ENCODE measurements at regions not wholly inside any gene's neighbourhood (a gene's known extent, or its start where the extent isn't known, plus 50 kb on each side); places are given as distances from the start of the nearest gene placed in this dataset.

DNA sequence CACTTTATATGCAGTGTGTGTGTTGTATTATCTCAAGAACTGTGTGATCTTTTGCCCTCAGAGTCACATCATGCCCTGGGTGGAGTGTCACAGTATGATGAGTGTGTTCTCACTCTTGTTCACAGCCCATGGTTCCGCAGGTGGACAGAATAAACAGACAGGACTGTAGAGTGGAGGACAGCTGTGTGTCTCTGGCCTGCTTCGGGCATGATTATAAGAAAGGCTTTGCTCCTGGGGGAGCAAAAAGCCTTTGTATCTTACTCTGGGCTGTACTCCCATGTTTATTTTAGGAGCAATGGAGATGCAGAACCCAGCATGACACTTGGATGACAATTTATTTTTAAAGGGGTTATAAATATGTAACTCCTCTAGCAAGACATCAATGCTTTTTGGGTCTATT lies 371.7 kb upstream of the MEX3C start:
- H3K4me1 ChIP-seq (ENCODE audit: insufficient read depth, low read length): no peaks in the 10 kb centered on the region
- H4K20me1 ChIP-seq (ENCODE audit: control insufficient read depth, insufficient read depth, insufficient read length): no peaks in the 10 kb centered on the region
- TF ChIP-seq CTCF (conservative IDR thresholded peaks at IDR 0.05): no peak
- H3K14ac ChIP-seq (ENCODE audit: insufficient read depth, low read length): no peak overlapping the region
- H3K23me2 ChIP-seq (ENCODE audit: insufficient read length, low read depth, low read length, poor library complexity, severe bottlenecking): no peaks in the 10 kb centered on the region
- H3K18ac ChIP-seq (ENCODE audit: insufficient read length, low read depth, low read length): no peak overlapping the region
- H2BK5ac ChIP-seq (ENCODE audit: insufficient read length, low read length): no peak overlapping the region
- no peaks in the 10 kb centered on the region for H3K27me3 ChIP-seq (ENCODE audit: insufficient read depth, low read length)
- no peaks in the 10 kb centered on the region for H3K9me3 ChIP-seq (ENCODE audit: control insufficient read depth, low read depth, low read length)
- no peak overlapping the region for H3K23ac ChIP-seq (ENCODE audit: insufficient read length, low read depth, low read length)
- no peak overlapping the region for H4K8ac ChIP-seq (replicated peaks; ENCODE audit: insufficient read length, low read depth, low read length)
- H3T11ph ChIP-seq (ENCODE audit: low read length): no peak overlapping the region
- H3K9ac ChIP-seq (ENCODE audit: extremely low read depth, insufficient read length, low read length): no peak overlapping the region
- H4K91ac ChIP-seq (ENCODE audit: insufficient read length, low read depth, low read length): no peak overlapping the region
- DNase-seq: no peak
- H3K4me2 ChIP-seq (ENCODE audit: insufficient read depth, insufficient read length, low read length): no peak overlapping the region
- H3K36me3 Mint-ChIP-seq (ENCODE audit: insufficient read depth in 1 of 3, low read depth in 3 of 3): no peaks in the 10 kb centered on the region; a peak in 1 of 7 replicates
- no peak overlapping the region for H3K4me3 Mint-ChIP-seq
- H2AFZ ChIP-seq (ENCODE audit: low read length): no peak overlapping the region
- no peak overlapping the region for H2BK15ac ChIP-seq (ENCODE audit: low read depth, low read length)
- no peak overlapping the region for H3K4ac ChIP-seq (ENCODE audit: low read depth, low read length)
- no peak overlapping the region for H3K27ac ChIP-seq (ENCODE audit: insufficient read length, low read depth, low read length)
- no peaks in the 10 kb centered on the region for H3K79me2 ChIP-seq (ENCODE audit: insufficient read depth, low read length)
- peak overlapping the region; percentile 62 for H2BK12ac ChIP-seq (ENCODE audit: insufficient read length, low read depth, low read length)
- no peak overlapping the region for H4K5ac ChIP-seq (ENCODE audit: insufficient read length, low read depth, low read length)
- H2AK5ac ChIP-seq (ENCODE audit: insufficient read length, low read length): no peak overlapping the region
- no peak overlapping the region for H3K56ac ChIP-seq (ENCODE audit: insufficient read length, low read depth, low read length)
- no peak overlapping the region for H3K27ac Mint-ChIP-seq
- H2BK20ac ChIP-seq (ENCODE audit: low read depth, low read length, poor library complexity, severe bottlenecking): no peak overlapping the region
- no CpG with 5 or more reads among the region's 2 CpGs for WGBS (ENCODE audit: extremely low coverage, insufficient read length, low lambda C conversion rate)
- H3K27me3 Mint-ChIP-seq (ENCODE audit: low read depth): peaks cover under 1% of the 10 kb centered on the region; the same call in 1 of the 2 replicates
- H2BK120ac ChIP-seq (ENCODE audit: low read depth, low read length, poor library complexity, severe bottlenecking): no peak overlapping the region
- H3K9me3 Mint-ChIP-seq: no peaks in the 10 kb centered on the region
- peaks cover 8 to 15% of the 10 kb centered on the region in 2 experiments; a peak in 3 of 4 replicates for H3K4me1 Mint-ChIP-seq
- H3K79me1 ChIP-seq (ENCODE audit: insufficient read depth, low read depth, low read length, poor library complexity, severe bottlenecking): no peaks in the 10 kb centered on the region
